GM08714 (cell line): ENCODE measurements at regions not wholly inside any gene's neighbourhood (a gene's known extent, or its start where the extent isn't known, plus 50 kb on each side); places are given as distances from the start of the nearest gene placed in this dataset.

Source experiments
- H3K4me3 ChIP-seq: fragments of 200-500 bp; sonication (Bioruptor generic); 2 replicates; pipeline ENCODE4 v1.5.1; 2014; ENCODE audit warnings: mild to moderate bottlenecking, low read length, inconsistent platforms
- ZNF274 ChIP-seq: IDR thresholded peaks from 2 replicates; pipeline ENCODE4 v1.6.1; 2012; ENCODE audit warnings: mild to moderate bottlenecking, low read depth, low read length

- no peak for TF ChIP-seq ZNF274
- no peak overlapping the region for H3K4me3 ChIP-seq
Measured at GRCh38 chr1:229028987-229029878, 241.7 kb upstream of the RAB4A start.

- no peak overlapping the region for H3K4me3 ChIP-seq
- TF ChIP-seq ZNF274 = no peak
Measured at GRCh38 chr1:229029879-229030235, 241.1 kb upstream of the RAB4A start.

GRCh38 chr1:229030630-229031029 lies 240.3 kb upstream of the RAB4A start:
- TF ChIP-seq ZNF274 = no peak

DNA sequence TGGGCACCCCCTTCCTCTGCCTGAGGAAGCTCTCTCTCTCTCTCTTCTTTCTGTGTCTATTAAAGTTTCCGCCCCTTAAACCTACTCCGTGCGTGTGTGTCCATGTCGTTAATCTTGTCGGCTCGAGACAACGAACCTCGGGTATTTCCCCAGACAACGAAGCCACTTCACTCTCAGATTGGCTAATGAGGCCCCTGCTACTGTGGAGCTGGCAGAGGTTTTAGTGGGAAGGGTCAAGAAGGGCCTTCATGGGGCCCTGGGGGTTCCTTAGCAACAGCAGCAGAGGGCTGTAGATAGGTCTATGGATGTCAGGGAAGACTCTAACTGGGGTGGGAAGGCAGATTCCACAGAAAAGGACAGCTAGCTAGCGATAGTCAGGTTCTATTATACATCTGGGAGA lies 239.8 kb upstream of the RAB4A start:
- no peak for TF ChIP-seq ZNF274
- H3K4me3 ChIP-seq = no peak overlapping the region

More at GRCh38 chr1:229030630-229031029, 240.3 kb upstream of the RAB4A start:
- no peak overlapping the region for H3K4me3 ChIP-seq

DNA sequence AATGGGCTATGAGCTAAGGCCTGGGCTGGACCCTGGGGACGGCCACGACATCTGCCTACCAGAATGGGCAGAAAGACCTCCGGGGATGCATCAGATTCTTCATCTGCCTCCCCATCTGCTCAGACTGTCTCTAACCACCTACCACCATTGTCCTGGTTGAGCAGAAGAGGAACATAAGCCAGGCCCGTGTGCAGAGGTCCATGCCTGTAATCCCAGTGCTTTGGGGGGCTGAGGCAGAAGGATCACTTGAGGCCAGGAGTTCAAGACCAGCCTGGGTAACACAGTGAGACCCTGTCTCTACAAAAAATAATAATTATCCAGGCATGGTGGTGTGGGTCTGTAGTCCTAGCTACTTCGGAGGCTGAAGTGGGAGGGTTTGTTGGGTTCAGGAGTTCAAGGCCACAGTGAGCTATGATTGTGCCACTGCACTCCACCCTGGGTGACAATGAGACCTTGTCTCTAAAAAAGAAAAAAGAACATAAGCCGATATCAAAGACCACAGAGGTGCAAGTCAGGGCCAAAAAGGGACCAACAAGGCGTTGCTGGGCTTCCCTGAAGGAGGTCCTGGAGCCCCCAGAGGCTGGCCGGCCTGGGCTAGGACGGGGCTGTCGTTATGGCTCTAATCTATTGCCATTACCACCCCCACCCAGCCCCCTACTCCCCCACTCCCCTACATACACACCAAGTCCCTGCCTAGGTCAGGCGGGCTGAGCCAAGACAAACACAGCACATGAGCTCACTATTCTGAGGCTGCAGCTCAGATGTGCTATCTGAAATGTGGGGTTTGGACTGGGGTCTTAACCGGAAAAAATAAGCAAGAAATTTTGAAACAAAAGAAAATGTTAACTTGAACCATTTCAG lies 239.2 kb upstream of the RAB4A start:
- TF ChIP-seq ZNF274 = no peak
- no peak overlapping the region for H3K4me3 ChIP-seq

DNA sequence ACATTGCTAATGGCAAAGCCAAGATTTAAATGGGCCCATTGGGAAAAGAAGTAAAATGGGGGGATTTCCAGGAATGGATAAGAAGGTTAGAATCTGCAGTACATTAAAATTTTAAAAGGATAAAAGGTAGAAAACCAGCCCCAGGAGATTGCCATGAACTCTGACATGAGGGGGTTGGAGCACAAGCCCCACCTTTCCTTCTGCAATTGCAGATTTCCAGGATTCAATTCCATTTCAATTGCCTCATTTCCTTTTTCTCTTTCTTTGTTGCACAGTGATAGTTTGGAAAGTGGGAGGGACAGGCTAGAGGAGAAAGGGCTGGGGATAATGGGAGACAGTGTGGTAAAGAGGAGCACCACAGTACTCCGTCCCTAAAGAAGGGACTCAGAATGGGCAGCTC lies 238.5 kb upstream of the RAB4A start:
- no peak overlapping the region for H3K4me3 ChIP-seq
- no peak for TF ChIP-seq ZNF274

GRCh38 chr1:229033480-229033879 lies 237.4 kb upstream of the RAB4A start:
- no peak for TF ChIP-seq ZNF274
- H3K4me3 ChIP-seq = no peak overlapping the region

DNA sequence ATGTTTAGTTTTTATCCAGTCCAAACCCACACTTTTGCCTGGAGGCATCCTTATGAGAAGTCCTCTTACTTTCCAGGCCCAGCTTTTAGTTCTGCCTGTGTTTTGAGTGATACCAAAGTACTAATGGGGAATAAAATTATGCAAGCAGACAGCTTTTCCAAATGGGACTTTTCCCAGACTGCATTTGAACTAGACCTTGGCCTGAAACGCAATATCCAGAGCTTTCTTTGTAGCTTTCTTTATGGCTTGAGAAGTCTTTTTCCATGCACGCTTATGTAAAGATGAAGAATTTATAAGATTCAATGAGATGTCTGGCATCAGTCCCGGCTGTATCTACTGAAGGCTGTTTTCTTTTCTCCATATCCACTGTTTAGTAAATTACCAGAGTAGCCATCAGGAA lies 236.6 kb upstream of the RAB4A start:
- TF ChIP-seq ZNF274 = no peak
- H3K4me3 ChIP-seq = no peak overlapping the region

DNA sequence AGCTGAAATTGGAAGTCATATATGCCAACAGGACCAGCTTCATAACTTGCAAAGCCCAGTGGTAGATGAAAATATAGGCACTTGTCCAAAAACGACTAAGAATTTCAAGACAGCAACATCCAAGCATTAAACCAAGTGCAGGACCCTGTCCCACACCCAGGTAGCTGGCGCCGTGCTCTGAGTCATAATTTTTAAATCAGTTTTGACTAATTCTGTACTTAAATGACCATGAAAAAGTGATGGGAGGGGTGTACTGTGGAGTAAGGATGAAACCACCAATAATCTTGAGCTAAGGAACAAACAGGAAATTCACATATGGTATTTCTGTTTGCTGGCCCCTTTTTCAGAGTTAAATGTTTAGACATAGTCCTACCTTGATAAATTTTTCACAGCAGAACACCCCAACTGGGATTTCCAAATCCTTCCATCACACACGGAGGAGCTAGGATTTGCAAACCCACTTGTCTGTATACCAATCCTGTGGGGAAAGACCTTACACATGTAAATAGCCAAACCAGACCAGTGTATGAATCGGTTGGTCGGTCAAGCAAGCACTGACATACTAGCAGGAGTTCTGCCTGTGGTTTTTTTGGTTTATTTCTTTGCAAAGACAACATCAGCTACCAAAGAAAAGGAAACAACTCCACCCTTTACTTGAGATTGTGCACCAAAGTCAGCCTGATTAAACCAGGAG lies 235.7 kb upstream of the RAB4A start:
- H3K4me3 ChIP-seq = no peak overlapping the region
- TF ChIP-seq ZNF274 = no peak

DNA sequence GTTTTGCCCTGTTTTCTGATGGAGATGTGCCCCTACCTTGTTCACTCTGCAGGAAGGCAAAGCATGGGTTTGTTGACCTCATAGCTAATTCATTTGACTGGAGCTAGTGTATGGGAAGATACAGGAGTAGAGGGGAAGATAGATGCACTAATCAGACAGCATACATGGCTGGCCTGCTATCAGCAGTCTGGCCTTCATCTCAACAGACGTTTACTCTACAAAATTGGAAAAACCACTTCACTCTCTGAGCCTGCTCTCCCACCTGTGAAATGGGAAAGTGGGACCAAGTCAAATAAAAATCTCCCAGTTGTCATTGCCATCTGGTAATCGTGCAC lies 235.2 kb upstream of the RAB4A start:
- TF ChIP-seq ZNF274 = no peak
- no peak overlapping the region for H3K4me3 ChIP-seq

GRCh38 chr1:229037806-229038405 lies 233.0 kb upstream of the RAB4A start:
- no peak overlapping the region for H3K4me3 ChIP-seq
- no peak for TF ChIP-seq ZNF274

GRCh38 chr1:229040630-229041358 lies 230.1 kb upstream of the RAB4A start:
- no peak for TF ChIP-seq ZNF274
- no peak overlapping the region for H3K4me3 ChIP-seq

GRCh38 chr1:229041946-229042345 lies 229.0 kb upstream of the RAB4A start:
- no peak overlapping the region for H3K4me3 ChIP-seq
- TF ChIP-seq ZNF274 = no peak
